HG02642 (cell line): ENCODE measurements at regions not wholly inside any gene's neighbourhood (a gene's known extent, or its start where the extent isn't known, plus 50 kb on each side); places are given as distances from the start of the nearest gene placed in this dataset.
"Not testable (repeated sequence)": the region's sequence is repeated elsewhere in the genome, so short reads cannot be mapped to it uniquely, and the experiment has no call there.

ENCODE experiments used
- ATAC-seq: cut with Tn5 transposase; IDR thresholded peaks from one replicate; pipeline ENCODE4 v1.9.1; 2021; ENCODE audit warnings: mild to moderate bottlenecking; ENCODE audit not compliant: unreplicated experiment, poor library complexity

GRCh38 chr13:109271061-109271460, 515.3 kb downstream of the IRS2 start:
- ATAC-seq = no peak

- not testable (repeated sequence) for ATAC-seq
These were observed 517.0 kb downstream of the IRS2 start for GRCh38 chr13:109269381-109269780.

- ATAC-seq = not testable (repeated sequence)
These were observed 517.9 kb downstream of the IRS2 start for GRCh38 chr13:109268492-109268891.

- not testable (repeated sequence) for ATAC-seq
These were observed 519.0 kb downstream of the IRS2 start for GRCh38 chr13:109267400-109267799.

- ATAC-seq = not testable (repeated sequence)
These were observed 521.0 kb downstream of the IRS2 start for GRCh38 chr13:109265438-109265742.

GRCh38 chr13:109264603-109265437, 521.6 kb downstream of the IRS2 start:
- not testable (repeated sequence) for ATAC-seq

- ATAC-seq = not testable (repeated sequence)
These were observed 528.6 kb downstream of the IRS2 start for GRCh38 chr13:109257761-109258157.
